Right lobe of liver (tissue), 4 donors: ENCODE measurements at regions not wholly inside any gene's neighbourhood (a gene's known extent, or its start where the extent isn't known, plus 50 kb on each side); places are given as distances from the start of the nearest gene placed in this dataset.

Experiments
- CTCF ChIP-seq, 4 donors: fragments of 200-600 bp in 3 of 4; fragments of 450-650 bp in 1 of 4; IDR thresholded peaks; one replicate each; pipeline versions ENCODE4 v1.5.1 to v1.8.0; 2016 to 2022; ENCODE audit warnings: antibody characterized with exemption in 4 of 4, mild to moderate bottlenecking in 2 of 4
- POLR2A ChIP-seq: fragments of 450-650 bp; IDR thresholded peaks from one replicate; pipeline ENCODE4 v1.6.1; 2017; ENCODE audit warnings: antibody characterized with exemption, mild to moderate bottlenecking
- donor health status: DM: no; HTN: no; CAD: no.
- donor health status: DM: no; HTN: no; CAD: no.
- donor health status: DM: no; HTN: yes; CAD: no.

- TF ChIP-seq CTCF (IDR thresholded peaks at IDR 0.05) (no peak), POLR2A (no peak)
These were observed 52.4 kb upstream of the LMO2 start for GRCh38 chr11:33944345-33944692.
